NCI-H1417 treated with DMSO at 0.1 percent for 48 hours (cell line): ENCODE measurements at regions not wholly inside any gene's neighbourhood (a gene's known extent, or its start where the extent isn't known, plus 50 kb on each side); places are given as distances from the start of the nearest gene placed in this dataset.
"Not testable (repeated sequence)": the region's sequence is repeated elsewhere in the genome, so short reads cannot be mapped to it uniquely, and the experiment has no call there.

ENCODE experiments used
- DNase-seq: peaks from one replicate; lab custom pipeline; 2025; lab: John Stamatoyannopoulos, UW

GRCh38 chr6:114934079-114934478 is 591.3 kb upstream of the HS3ST5 start:
- DNase-seq: no peak

GRCh38 chr6:114928731-114929130 is 585.9 kb upstream of the HS3ST5 start:
- DNase-seq: not testable (repeated sequence)

- DNase-seq: no peak
Measured at GRCh38 chr6:114906096-114906495, 563.3 kb upstream of the HS3ST5 start.

- no peak for DNase-seq
Measured at GRCh38 chr6:114897536-114897935, 554.7 kb upstream of the HS3ST5 start.

- DNase-seq: no peak
Measured at GRCh38 chr6:114892211-114892610, 549.4 kb upstream of the HS3ST5 start.

- no peak for DNase-seq
Measured at GRCh38 chr6:114888241-114888640, 545.4 kb upstream of the HS3ST5 start.

- DNase-seq: no peak
Measured at GRCh38 chr6:114886670-114887436, 544.0 kb upstream of the HS3ST5 start.

- DNase-seq: no peak
Measured at GRCh38 chr6:114879693-114880092, 536.9 kb upstream of the HS3ST5 start.

- DNase-seq: no peak
Measured at GRCh38 chr6:114878091-114878490, 535.3 kb upstream of the HS3ST5 start.

- no peak for DNase-seq
Measured at GRCh38 chr6:114874410-114874809, 531.6 kb upstream of the HS3ST5 start.

- not testable (repeated sequence) for DNase-seq
Measured at GRCh38 chr6:114865506-114865905, 522.7 kb upstream of the HS3ST5 start.

- no peak for DNase-seq
Measured at GRCh38 chr6:114863610-114864009, 520.8 kb upstream of the HS3ST5 start.

- no peak for DNase-seq
Measured at GRCh38 chr6:114862819-114863218, 520.0 kb upstream of the HS3ST5 start.

GRCh38 chr6:114862064-114862463 is 519.2 kb upstream of the HS3ST5 start:
- no peak for DNase-seq

- no peak for DNase-seq
Measured at GRCh38 chr6:114844359-114844758, 501.5 kb upstream of the HS3ST5 start.

GRCh38 chr6:114839019-114839418 is 496.2 kb upstream of the HS3ST5 start:
- DNase-seq: no peak

GRCh38 chr6:114833211-114833610 is 490.4 kb upstream of the HS3ST5 start:
- no peak for DNase-seq

GRCh38 chr6:114830515-114830914 is 487.7 kb upstream of the HS3ST5 start:
- no peak for DNase-seq

- DNase-seq: no peak
Measured at GRCh38 chr6:114827135-114827534, 484.3 kb upstream of the HS3ST5 start.

GRCh38 chr6:114824409-114824808 is 481.6 kb upstream of the HS3ST5 start:
- no peak for DNase-seq

GRCh38 chr6:114816678-114817077 is 473.9 kb upstream of the HS3ST5 start:
- no peak for DNase-seq

- DNase-seq: no peak
Measured at GRCh38 chr6:114810468-114810867, 467.6 kb upstream of the HS3ST5 start.

GRCh38 chr6:114805426-114805825 is 462.6 kb upstream of the HS3ST5 start:
- not testable (repeated sequence) for DNase-seq

- DNase-seq: no peak
Measured at GRCh38 chr6:114796576-114796975, 453.8 kb upstream of the HS3ST5 start.
